NCI-H146 (cell line): ENCODE measurements at regions not wholly inside any gene's neighbourhood (a gene's known extent, or its start where the extent isn't known, plus 50 kb on each side); places are given as distances from the start of the nearest gene placed in this dataset.

Experiments used
- DNase-seq: peaks from one replicate; lab custom pipeline; 2025; lab: John Stamatoyannopoulos, UW

GRCh38 chr4:146998157-146998556, 52.5 kb upstream of the TTC29 start:
- DNase-seq: no peak

- DNase-seq: no peak
These were observed 58.5 kb upstream of the TTC29 start for GRCh38 chr4:147003956-147004809.

- DNase-seq: no peak
These were observed 60.6 kb upstream of the TTC29 start for GRCh38 chr4:147006229-147006628.

GRCh38 chr4:147009875-147010274, 64.2 kb upstream of the TTC29 start:
- no peak for DNase-seq

GRCh38 chr4:147011411-147011810, 65.7 kb upstream of the TTC29 start:
- DNase-seq: no peak

- DNase-seq: no peak
These were observed 66.5 kb upstream of the TTC29 start for GRCh38 chr4:147012059-147012707.

- no peak for DNase-seq
These were observed 69.3 kb upstream of the TTC29 start for GRCh38 chr4:147014946-147015345.

- DNase-seq: no peak
These were observed 69.8 kb upstream of the TTC29 start for GRCh38 chr4:147015491-147015890.

- DNase-seq: no peak
These were observed 71.4 kb upstream of the TTC29 start for GRCh38 chr4:147017081-147017480.

GRCh38 chr4:147019091-147019490, 73.4 kb upstream of the TTC29 start:
- no peak for DNase-seq

- DNase-seq: no peak
These were observed 74.8 kb upstream of the TTC29 start for GRCh38 chr4:147020456-147020855.

- no peak for DNase-seq
These were observed 79.4 kb upstream of the TTC29 start for GRCh38 chr4:147025042-147025441.

GRCh38 chr4:147029296-147029695, 83.6 kb upstream of the TTC29 start:
- no peak for DNase-seq

GRCh38 chr4:147034372-147034771, 88.7 kb upstream of the TTC29 start:
- DNase-seq: no peak

GRCh38 chr4:147037069-147037468, 91.4 kb upstream of the TTC29 start:
- no peak for DNase-seq

GRCh38 chr4:147039976-147040575, 94.4 kb upstream of the TTC29 start:
- DNase-seq: no peak

GRCh38 chr4:147040874-147041273, 95.2 kb upstream of the TTC29 start:
- DNase-seq: no peak

GRCh38 chr4:147041376-147041775, 95.7 kb upstream of the TTC29 start:
- no peak for DNase-seq

- DNase-seq: no peak
These were observed 96.4 kb upstream of the TTC29 start for GRCh38 chr4:147042046-147042445.

GRCh38 chr4:147044241-147044640, 98.6 kb upstream of the TTC29 start:
- no peak for DNase-seq

- DNase-seq: no peak
These were observed 104.3 kb upstream of the TTC29 start for GRCh38 chr4:147049946-147050345.

GRCh38 chr4:147050356-147050765, 104.7 kb upstream of the TTC29 start:
- DNase-seq: no peak

GRCh38 chr4:147052361-147052760, 106.7 kb upstream of the TTC29 start:
- no peak for DNase-seq
